CD14-positive monocyte (primary cell): ENCODE measurements at regions not wholly inside any gene's neighbourhood (a gene's known extent, or its start where the extent isn't known, plus 50 kb on each side); places are given as distances from the start of the nearest gene placed in this dataset.

Source experiments
- DNase-seq, 3 donors: peaks; one replicate each; pipeline ENCODE4 v3.0.0-alpha.2; 2011 to 2022
- H2AFZ ChIP-seq: 2 replicates; pipeline ENCODE4 v1.6.0; 2012; ENCODE audit warnings: mild to moderate bottlenecking, low read depth, low read length, inconsistent platforms; ENCODE audit not compliant: insufficient read depth, poor library complexity, severe bottlenecking
- H3K27ac ChIP-seq, 2 donors: 1 replicate in 1 of 2; 2 replicates in 1 of 2; pipeline ENCODE4 v1.5.1; 2012 to 2013; ENCODE audit warnings: low read length in 2 of 2, control low read depth in 1 of 2, inconsistent platforms in 1 of 2, low read depth in 1 of 2, mild to moderate bottlenecking in 1 of 2
- H3K27me3 ChIP-seq, 2 donors: one replicate each; pipeline versions ENCODE4 v1.6.0 to v1.6.1; 2011 to 2013; ENCODE audit warnings: low read length in 2 of 2; ENCODE audit not compliant: control insufficient read depth in 2 of 2, insufficient read depth in 2 of 2
- H3K36me3 ChIP-seq, 2 donors: replicated peaks in 1 of 2; 1 replicate in 1 of 2; 2 replicates in 1 of 2; pipeline versions ENCODE4 v1.5.1 to v1.6.1; 2012 to 2013; ENCODE audit warnings: low read length in 2 of 2, control low read depth in 1 of 2, inconsistent platforms in 1 of 2, mild to moderate bottlenecking in 1 of 2; ENCODE audit not compliant: insufficient read depth in 2 of 2, control insufficient read depth in 1 of 2
- H3K4me1 ChIP-seq, 2 donors: 1 replicate in 1 of 2; 2 replicates in 1 of 2; pipeline versions ENCODE4 v1.5.1 to v1.6.1; 2012 to 2013; ENCODE audit warnings: low read length in 2 of 2, control low read depth in 1 of 2, inconsistent platforms in 1 of 2, mild to moderate bottlenecking in 1 of 2, moderate library complexity in 1 of 2; ENCODE audit not compliant: insufficient read depth in 2 of 2, control insufficient read depth in 1 of 2
- H3K4me2 ChIP-seq: replicated peaks from 2 replicates; pipeline ENCODE3; 2012; ENCODE audit warnings: low read length, moderate library complexity, mild to moderate bottlenecking; ENCODE audit not compliant: poor library complexity, severe bottlenecking; ENCODE audit errors: extremely low read depth
- H3K4me3 ChIP-seq, 3 experiments: fragments of 200-600 bp in 1 of 3; sonication (generic) in 1 of 3; replicated peaks in 1 of 3; 1 replicate in 2 of 3; 2 replicates in 1 of 3; pipeline ENCODE4 v1.5.1; 2011 to 2013; ENCODE audit warnings: low read length in 3 of 3, mild to moderate bottlenecking in 3 of 3, control low read depth in 2 of 3, low read depth in 2 of 3, inconsistent platforms in 1 of 3, moderate library complexity in 1 of 3
- H3K79me2 ChIP-seq: 2 replicates; pipeline ENCODE4 v1.6.0; 2012; ENCODE audit warnings: mild to moderate bottlenecking, control low read depth, inconsistent platforms, low read length, moderate library complexity; ENCODE audit not compliant: insufficient read depth
- H3K9ac ChIP-seq: 2 replicates; pipeline ENCODE4 v1.6.0; 2017; ENCODE audit warnings: low read length, mild to moderate bottlenecking; ENCODE audit not compliant: insufficient read depth, poor library complexity, severe bottlenecking
- H3K9me3 ChIP-seq, 2 donors: replicated peaks in 1 of 2; 1 replicate in 1 of 2; 2 replicates in 1 of 2; pipeline versions ENCODE4 v1.5.1 to v1.6.1; 2012 to 2013; ENCODE audit warnings: low read length in 2 of 2, control low read depth in 1 of 2; ENCODE audit not compliant: control insufficient read depth in 1 of 2, insufficient read depth in 1 of 2
- H4K20me1 ChIP-seq: 2 replicates; pipeline ENCODE4 v1.6.0; 2012; ENCODE audit warnings: mild to moderate bottlenecking, low read length, control low read depth, moderate library complexity; ENCODE audit not compliant: insufficient read depth
- H3K27ac Mint-ChIP-seq, 7 donors: one replicate each; pipeline ENCODE4 v1.8.0; 2020; ENCODE audit warnings: mild to moderate bottlenecking in 7 of 7, mixed read lengths in 7 of 7, moderate library complexity in 6 of 7, inconsistent platforms in 2 of 7
- H3K27me3 Mint-ChIP-seq, 3 donors: one replicate each; pipeline ENCODE4 v1.8.0; 2021 to 2022; ENCODE audit warnings: low read depth in 3 of 3, mild to moderate bottlenecking in 3 of 3, mixed read lengths in 3 of 3, moderate library complexity in 3 of 3, inconsistent platforms in 1 of 3
- H3K36me3 Mint-ChIP-seq, 2 donors: one replicate each; pipeline ENCODE4 v1.8.0; 2020; ENCODE audit warnings: mixed read lengths in 2 of 2, inconsistent platforms in 1 of 2, mild to moderate bottlenecking in 1 of 2
- H3K4me1 Mint-ChIP-seq: one replicate; pipeline ENCODE4 v1.8.0; 2020; ENCODE audit warnings: mild to moderate bottlenecking, mixed read lengths
- H3K4me3 Mint-ChIP-seq, 2 donors: one replicate each; pipeline ENCODE4 v1.8.0; 2020; ENCODE audit warnings: mild to moderate bottlenecking in 2 of 2, mixed read lengths in 2 of 2, moderate library complexity in 1 of 2
- H3K9me3 Mint-ChIP-seq, 7 donors: one replicate each; pipeline ENCODE4 v1.8.0; 2020 to 2022; ENCODE audit warnings: mixed read lengths in 7 of 7, mild to moderate bottlenecking in 6 of 7, moderate library complexity in 6 of 7, inconsistent platforms in 2 of 7
- CTCF ChIP-seq: fragments of 200-600 bp; IDR thresholded peaks from one replicate; pipeline ENCODE4 v1.8.0; 2022; ENCODE audit warnings: antibody characterized with exemption, mild to moderate bottlenecking
- WGBS: methylation state at CpG from one replicate; pipeline ENCODE4 v1.1.5; 2013; ENCODE audit warnings: missing lambda C conversion rate; ENCODE audit not compliant: insufficient coverage; 5-methylcytosine and 5-hydroxymethylcytosine counted together
- intact Hi-C, 2 donors: fragments of 100-400 bp; cut with micrococcal nuclease; formaldehyde crosslinking; loops; one replicate each; pipeline versions ENCODE4 v1.15.0 to v1.15.1; 2023

DNA sequence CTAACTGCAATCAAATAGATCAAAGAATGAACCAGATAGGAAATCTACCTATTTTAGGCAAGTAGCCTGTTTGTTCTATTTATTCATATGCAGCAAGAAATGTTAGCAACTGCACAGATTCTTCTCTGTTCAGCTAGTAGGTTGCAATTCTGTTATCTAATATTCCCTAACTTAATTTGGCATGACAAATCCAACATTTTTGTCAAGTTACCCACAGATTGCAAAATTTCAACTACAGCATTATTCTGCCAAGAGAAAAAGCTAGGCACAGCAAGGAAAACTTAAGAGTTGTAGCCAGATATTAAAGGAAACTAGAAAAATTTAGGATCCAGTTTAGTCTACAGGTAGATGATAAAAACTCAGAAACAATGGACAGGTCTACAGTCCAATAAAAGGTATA, 104.4 kb upstream of the SYNCRIP start:
- Mint-ChIP-seq H3K4me1 (no peaks in the 10 kb centered on the region), H3K27me3 (peaks cover 0 to 3% (median 0%) of the 10 kb centered on the region in 3 donors), H3K27ac (no peak overlapping the region), H3K9me3 (peaks cover 0 to 11% (median 3%) of the 10 kb centered on the region in 7 donors), H3K36me3 (no peaks in the 10 kb centered on the region), H3K4me3 (no peak overlapping the region)
- Histone ChIP-seq H2AFZ (no peak overlapping the region), H3K4me3 (no peak overlapping the region), H3K9ac (no peak overlapping the region), H3K4me1 (no peaks in the 10 kb centered on the region), H3K27me3 (no peaks in the 10 kb centered on the region), H4K20me1 (no peaks in the 10 kb centered on the region), H3K27ac (no peak overlapping the region), H3K36me3 (no peaks in the 10 kb centered on the region), H3K4me2 (no peak overlapping the region), H3K9me3 (no peaks in the 10 kb centered on the region), H3K79me2 (no peaks in the 10 kb centered on the region)
- no peak for DNase-seq
- intact Hi-C loops, result no loop called here
- TF ChIP-seq CTCF, result no peak

- Histone ChIP-seq H3K9me3 (no peaks in the 10 kb centered on the region), H3K4me3 (no peak overlapping the region), H3K36me3 (no peaks in the 10 kb centered on the region), H4K20me1 (no peaks in the 10 kb centered on the region), H3K79me2 (no peaks in the 10 kb centered on the region), H3K4me1 (no peaks in the 10 kb centered on the region), H3K27me3 (no peaks in the 10 kb centered on the region), H3K9ac (no peak overlapping the region), H2AFZ (no peak overlapping the region), H3K27ac (no peak overlapping the region), H3K4me2 (no peak overlapping the region)
- Mint-ChIP-seq H3K4me1 (no peaks in the 10 kb centered on the region), H3K27ac (no peak overlapping the region), H3K27me3 (peaks cover 0 to 3% (median 0%) of the 10 kb centered on the region in 3 donors), H3K9me3 (peaks cover 0 to 14% (median 3%) of the 10 kb centered on the region in 7 donors), H3K4me3 (no peak overlapping the region), H3K36me3 (no peaks in the 10 kb centered on the region)
- no peak for DNase-seq
- TF ChIP-seq CTCF, result no peak
- WGBS, result 82% methylated on average over 3 of the region's 4 CpGs
- intact Hi-C loops, result no loop called here
Observed at GRCh38 chr6:85744433-85744970, 101.8 kb upstream of the SYNCRIP start.
